HepG2 (cell line): ENCODE measurements at regions not wholly inside any gene's neighbourhood (a gene's known extent, or its start where the extent isn't known, plus 50 kb on each side); places are given as distances from the start of the nearest gene placed in this dataset.

Experiments used
- ATAC-seq: fragments of 200-7000 bp; cut with Tn5 transposase; 3 replicates; pipeline ENCODE4 v1.9.1; 2020; ENCODE audit warnings: mild to moderate bottlenecking, moderate library complexity
- BruUV-seq: library from RNA; stranded (reverse); fragments of 400-500 nt; replicated peaks from 2 replicates; lab custom pipeline; 2021; lab: Mats Ljungman, UMichigan
- CTCF ChIA-PET: fragments of 300-600 bp; formaldehyde crosslinking; extraction: SDS; loops from one replicate; lab custom pipeline; 2021; ENCODE audit warnings: low total read pairs, inconsistent platforms, low intra/inter-chr PET ratio; lab: Yijun Ruan, JAX
- POLR2A ChIA-PET: fragments of 350-600 bp; sonication (Branson Sonifier 250); formaldehyde crosslinking; loops from one replicate; lab custom pipeline; 2020; ENCODE audit warnings: antibody characterized with exemption, inconsistent platforms; lab: Yijun Ruan, JAX
- DNase-seq: peaks from one replicate; pipeline ENCODE4 v3.0.0-alpha.2; 2015; ENCODE audit warnings: low spot score
- FAIRE-seq: peaks from 3 replicates; lab custom pipeline; 2011; peaks lifted over from hg19 to GRCh38; lab: Jason Lieb, UNC
- H2AFZ ChIP-seq: one replicate; pipeline ENCODE4 v1.6.1; 2011; ENCODE audit warnings: low read length, inconsistent platforms
- H3K27ac ChIP-seq: fragments of 300-600 bp; 3 replicates; pipeline ENCODE4 v1.8.0; 2011; ENCODE audit warnings: mixed run types, mild to moderate bottlenecking, mixed read lengths, low read length, inconsistent platforms; ENCODE audit not compliant: insufficient read depth; ENCODE audit errors: extremely low read length
- H3K27me3 ChIP-seq, 2 experiments: fragments of 200-600 bp in 1 of 2; 2 replicates in 1 of 2; 3 replicates in 1 of 2; pipeline versions ENCODE4 v1.6.0 to v1.8.0; 2011; ENCODE audit warnings: low read length in 2 of 2, mild to moderate bottlenecking in 2 of 2, moderate library complexity in 2 of 2, inconsistent platforms in 1 of 2; ENCODE audit not compliant: insufficient read depth in 2 of 2, control insufficient read depth in 1 of 2
- H3K36me3 ChIP-seq, 2 experiments: fragments of 200-600 bp in 1 of 2; replicated peaks in 1 of 2; 2 replicates in 1 of 2; 3 replicates in 1 of 2; pipeline versions ENCODE4 v1.5.1 to v1.8.0; 2011; ENCODE audit warnings: low read length in 2 of 2, inconsistent platforms in 1 of 2; ENCODE audit not compliant: insufficient read depth in 2 of 2, control insufficient read depth in 1 of 2
- H3K4me1 ChIP-seq: 2 replicates; pipeline ENCODE4 v1.5.1; 2012; ENCODE audit warnings: low read length, inconsistent platforms; ENCODE audit not compliant: insufficient read depth
- H3K4me2 ChIP-seq: 2 replicates; pipeline ENCODE4 v1.6.0; 2011; ENCODE audit warnings: low read depth, low read length, inconsistent platforms
- H3K4me3 ChIP-seq, 3 experiments: fragments of 200-600 bp in 1 of 3; sonication (generic), shearing (Covaris generic) in 1 of 3; replicated peaks in 1 of 3; 2 replicates each; pipeline ENCODE4 v1.5.1; 2011 to 2016; ENCODE audit warnings: low read length in 3 of 3, inconsistent platforms in 2 of 3, low read depth in 2 of 3, mild to moderate bottlenecking in 2 of 3, control low read depth in 1 of 3, mixed read lengths in 1 of 3; ENCODE audit not compliant: insufficient read depth in 1 of 3
- H3K79me2 ChIP-seq: one replicate; pipeline ENCODE4 v1.6.1; 2011; ENCODE audit warnings: low read length, inconsistent platforms; ENCODE audit not compliant: insufficient read depth
- H3K9ac ChIP-seq: 2 replicates; pipeline ENCODE4 v1.6.0; 2011; ENCODE audit warnings: mild to moderate bottlenecking, low read depth, low read length, inconsistent platforms; ENCODE audit not compliant: insufficient read depth
- H3K9me3 ChIP-seq: 2 replicates; pipeline ENCODE4 v1.5.1; 2012; ENCODE audit warnings: mild to moderate bottlenecking, low read length
- H4K20me1 ChIP-seq: 2 replicates; pipeline ENCODE4 v1.6.0; 2011; ENCODE audit warnings: inconsistent platforms, mild to moderate bottlenecking, low read length, moderate library complexity; ENCODE audit not compliant: insufficient read depth
- CREB1 ChIP-seq, 2 experiments: fragments of 450-650 bp in 1 of 2; IDR thresholded peaks; 2 replicates each; pipeline ENCODE4 v1.6.1; 2016 to 2017; ENCODE audit warnings: control low read depth in 1 of 2, mild to moderate bottlenecking in 1 of 2, missing compliant biosample characterization in 1 of 2, missing genetic modification characterization in 1 of 2
- FOXP1 ChIP-seq, 2 experiments: fragments of 450-650 bp in 1 of 2; IDR thresholded peaks; 2 replicates each; pipeline ENCODE4 v1.6.1; 2017 to 2018; ENCODE audit warnings: antibody characterized with exemption in 1 of 2
- HMG20A ChIP-seq: IDR thresholded peaks from 2 replicates; pipeline ENCODE4 v1.6.1; 2016; ENCODE audit warnings: borderline replicate concordance
- SNAPC4 ChIP-seq: sonication (generic); formaldehyde crosslinking; IDR thresholded peaks from 2 replicates; pipeline ENCODE4 v1.4.0; 2020; ENCODE audit warnings: mild to moderate bottlenecking, missing genetic modification reagents
- SOX6 ChIP-seq, 2 experiments: fragments of 450-650 bp in 1 of 2; sonication (generic) in 1 of 2; formaldehyde crosslinking in 1 of 2; IDR thresholded peaks; 2 replicates each; pipeline versions ENCODE4 v1.4.0 to v1.6.1; 2017 to 2020; ENCODE audit warnings: antibody characterized with exemption in 1 of 2, mild to moderate bottlenecking in 1 of 2, missing genetic modification reagents in 1 of 2
- TFDP2 ChIP-seq: sonication (generic); formaldehyde crosslinking; IDR thresholded peaks from 2 replicates; pipeline ENCODE4 v1.4.0; 2020; ENCODE audit warnings: missing genetic modification reagents
- ZNF629 ChIP-seq: sonication (generic); formaldehyde crosslinking; conservative IDR thresholded peaks from 2 replicates; pipeline ENCODE4 v1.5.0; 2020; ENCODE audit warnings: missing genetic modification reagents
- ZNF639 ChIP-seq: conservative IDR thresholded peaks from 2 replicates; pipeline ENCODE4 v1.6.1; 2018; ENCODE audit warnings: missing genetic modification reagents
- WGBS: methylation state at CpG from one replicate; pipeline ENCODE4 v1.1.6; 2017; ENCODE audit warnings: low lambda C conversion rate; 5-methylcytosine and 5-hydroxymethylcytosine counted together
- in situ Hi-C: cut with HindIII; loops from 2 replicates; pipeline ENCODE4 v1.10.0; 2017; ENCODE audit warnings: low pct_unique_long_range_greater_than_20kb; ENCODE audit not compliant: extremely low pct_ligation_motif_present
- intact Hi-C: fragments of 100-400 bp; cut with micrococcal nuclease; formaldehyde crosslinking; loops from one replicate; pipeline ENCODE4 v1.10.0; 2022; ENCODE audit not compliant: unreplicated experiment

- Histone ChIP-seq H3K4me1 (peaks cover 4% of the 10 kb centered on the region), H2AFZ (no peak overlapping the region), H3K27me3 (peaks cover 0 to 1% of the 10 kb centered on the region in 2 experiments; a peak in 1 of 5 replicates), H4K20me1 (no peaks in the 10 kb centered on the region), H3K36me3 (no peaks in the 10 kb centered on the region), H3K4me2 (no peak overlapping the region), H3K4me3 (no peak overlapping the region), H3K27ac (no peak overlapping the region), H3K9me3 (no peaks in the 10 kb centered on the region), H3K9ac (no peak overlapping the region), H3K79me2 (no peaks in the 10 kb centered on the region)
- in situ Hi-C loops (no loop called here), intact Hi-C loops (no loop called here)
- ChIA-PET POLR2A (no interaction called here), CTCF (no interaction called here)
- WGBS: 39% methylated on average over 3 of the region's 3 CpGs
- ATAC-seq: no peak
- BruUV-seq: no TSS peak
- no peak for DNase-seq
- no peak for FAIRE-seq
- no peak for TF ChIP-seq ZNF629
- no peak for TF ChIP-seq CREB1 (IDR thresholded peaks at IDR 0.05)
- TF ChIP-seq CREB1 (CRISPR knock-in tag; IDR thresholded peaks at IDR 0.05): no peak
- no peak for TF ChIP-seq SNAPC4 (CRISPR knock-in tag)
- TF ChIP-seq FOXP1 (IDR thresholded peaks at IDR 0.05): no peak
- no peak for TF ChIP-seq FOXP1 (CRISPR knock-in tag; IDR thresholded peaks at IDR 0.05)
- no peak for TF ChIP-seq HMG20A (CRISPR knock-in tag)
- TF ChIP-seq SOX6 (IDR thresholded peaks at IDR 0.05): no peak
- TF ChIP-seq SOX6 (CRISPR knock-in tag; IDR thresholded peaks at IDR 0.05): no peak
- no peak for TF ChIP-seq TFDP2 (CRISPR knock-in tag)
- no peak for TF ChIP-seq ZNF639 (CRISPR knock-in tag)
Observed at GRCh38 chr6:134702279-134702678, 247.6 kb downstream of the ALDH8A1 start.
